B cell (primary cell): ENCODE measurements at regions not wholly inside any gene's neighbourhood (a gene's known extent, or its start where the extent isn't known, plus 50 kb on each side); places are given as distances from the start of the nearest gene placed in this dataset.

ENCODE experiments used
- ATAC-seq: fragments of 200-7000 bp; cut with Tn5 transposase; one replicate; pipeline ENCODE4 v1.10.0; 2021; ENCODE audit warnings: low read depth, mild to moderate bottlenecking, moderate number of reproducible peaks, moderate library complexity
- CTCF ChIA-PET: fragments of 350-600 bp; sonication (Branson Sonifier 250); formaldehyde crosslinking; loops from one replicate; lab custom pipeline; 2021; ENCODE audit warnings: antibody characterized with exemption, inconsistent platforms; lab: Charles Lee
- POLR2A ChIA-PET: fragments of 350-600 bp; sonication (Branson Sonifier 250); formaldehyde crosslinking; loops from one replicate; lab custom pipeline; 2021; ENCODE audit warnings: antibody characterized with exemption; lab: Charles Lee
- DNase-seq: peaks from one replicate; pipeline ENCODE4 v3.0.0; 2013
- H2AFZ ChIP-seq: 2 replicates; pipeline ENCODE4 v1.6.1; 2012; ENCODE audit warnings: mild to moderate bottlenecking, low read depth, low read length; ENCODE audit not compliant: insufficient read depth, poor library complexity, severe bottlenecking
- H3K27ac ChIP-seq, 2 donors: 1 replicate in 1 of 2; 2 replicates in 1 of 2; pipeline ENCODE4 v1.5.1; 2012 to 2013; ENCODE audit warnings: low read length in 2 of 2, mild to moderate bottlenecking in 2 of 2, moderate library complexity in 1 of 2
- H3K27me3 ChIP-seq, 4 experiments: fragments of 200-600 bp in 1 of 4; sonication (generic) in 1 of 4; replicated peaks in 1 of 4; 1 replicate in 2 of 4; 2 replicates in 2 of 4; pipeline versions ENCODE4 v1.6.1 to v1.7.0; 2013 to 2016; ENCODE audit warnings: low read length in 3 of 4, mild to moderate bottlenecking in 2 of 4, mixed read lengths in 1 of 4, moderate library complexity in 1 of 4; ENCODE audit not compliant: insufficient read depth in 4 of 4, control insufficient read depth in 3 of 4; ENCODE audit errors: control extremely low read depth in 1 of 4
- H3K36me3 ChIP-seq, 2 experiments: replicated peaks in 1 of 2; 1 replicate in 1 of 2; 2 replicates in 1 of 2; pipeline versions ENCODE4 v1.6.1 to v1.7.1; 2013; ENCODE audit warnings: low read length in 1 of 2; ENCODE audit not compliant: insufficient read depth in 2 of 2, control insufficient read depth in 1 of 2; ENCODE audit errors: control extremely low read depth in 1 of 2, extremely low read depth in 1 of 2
- H3K4me1 ChIP-seq, 2 donors: fragments of 200-600 bp in 1 of 2; sonication (generic) in 1 of 2; 1 replicate in 1 of 2; 2 replicates in 1 of 2; pipeline versions ENCODE4 v1.5.1 to v1.6.1; 2013 to 2017; ENCODE audit warnings: low read length in 2 of 2; ENCODE audit not compliant: control insufficient read depth in 2 of 2, insufficient read depth in 2 of 2
- H3K4me2 ChIP-seq: replicated peaks from 2 replicates; pipeline ENCODE3; 2012; ENCODE audit warnings: mild to moderate bottlenecking, low read depth, low read length; ENCODE audit not compliant: poor library complexity, severe bottlenecking
- H3K4me3 ChIP-seq, 5 experiments: fragments of 200-600 bp in 1 of 5; sonication (generic) in 1 of 5; 1 replicate in 3 of 5; 2 replicates in 2 of 5; pipeline versions ENCODE4 v1.5.1 to v1.7.0; 2011 to 2016; ENCODE audit warnings: low read length in 4 of 5, mild to moderate bottlenecking in 4 of 5, low read depth in 2 of 5, control low read depth in 1 of 5, moderate library complexity in 1 of 5; ENCODE audit not compliant: insufficient read depth in 1 of 5; ENCODE audit errors: control extremely low read depth in 1 of 5, extremely low read depth in 1 of 5
- H3K79me2 ChIP-seq: fragments of 200-600 bp; sonication (generic); one replicate; pipeline ENCODE4 v1.6.0; 2016; ENCODE audit warnings: low read length; ENCODE audit not compliant: control insufficient read depth, insufficient read depth
- H3K9ac ChIP-seq: fragments of 200-600 bp; sonication (generic); 2 replicates; pipeline ENCODE4 v1.6.1; 2017; ENCODE audit warnings: mild to moderate bottlenecking, low read length, moderate library complexity
- H3K9me3 ChIP-seq, 3 donors: one replicate each; pipeline versions ENCODE4 v1.6.1 to v1.7.1; 2013; ENCODE audit warnings: low read length in 2 of 3; ENCODE audit not compliant: control insufficient read depth in 2 of 3, insufficient read depth in 1 of 3; ENCODE audit errors: control extremely low read depth in 1 of 3
- H4K20me1 ChIP-seq: 2 replicates; pipeline ENCODE4 v1.6.0; 2012; ENCODE audit warnings: mild to moderate bottlenecking, low read length; ENCODE audit not compliant: insufficient read depth, control insufficient read depth, poor library complexity, severe bottlenecking
- H3K27ac Mint-ChIP-seq: one replicate; pipeline ENCODE4 v1.8.0; 2021; ENCODE audit warnings: mixed read lengths
- H3K27me3 Mint-ChIP-seq: one replicate; pipeline ENCODE4 v1.8.0; 2021; ENCODE audit warnings: mixed read lengths
- H3K4me1 Mint-ChIP-seq: one replicate; pipeline ENCODE4 v1.8.0; 2021; ENCODE audit warnings: mixed read lengths
- H3K4me3 Mint-ChIP-seq: one replicate; pipeline ENCODE4 v1.8.0; 2021; ENCODE audit warnings: mixed read lengths
- H3K9me3 Mint-ChIP-seq: one replicate; pipeline ENCODE4 v1.8.0; 2022; ENCODE audit warnings: mixed read lengths; ENCODE audit not compliant: insufficient read depth
- CTCF ChIP-seq: fragments of 200-600 bp; IDR thresholded peaks from one replicate; pipeline ENCODE4 v1.8.0; 2022; ENCODE audit warnings: antibody characterized with exemption, mild to moderate bottlenecking
- EZH2 ChIP-seq: IDR thresholded peaks from 2 replicates; pipeline ENCODE4 v1.6.1; 2012; ENCODE audit warnings: borderline replicate concordance, low read depth, mild to moderate bottlenecking, moderate library complexity, low read length; ENCODE audit not compliant: insufficient read depth, poor library complexity, severe bottlenecking
- WGBS: methylation state at CpG from one replicate; pipeline ENCODE4 v1.1.5; 2013; ENCODE audit warnings: missing lambda C conversion rate; ENCODE audit not compliant: insufficient coverage; 5-methylcytosine and 5-hydroxymethylcytosine counted together
- intact Hi-C: fragments of 100-400 bp; cut with micrococcal nuclease; formaldehyde crosslinking; loops from one replicate; pipeline ENCODE4 v1.10.0; 2022

GRCh38 chr3:124360563-124360962 lies 368.6 kb upstream of the ROPN1 start:
- H3K4me1 Mint-ChIP-seq = no peaks in the 10 kb centered on the region
- POLR2A ChIA-PET = no interaction called here

DNA sequence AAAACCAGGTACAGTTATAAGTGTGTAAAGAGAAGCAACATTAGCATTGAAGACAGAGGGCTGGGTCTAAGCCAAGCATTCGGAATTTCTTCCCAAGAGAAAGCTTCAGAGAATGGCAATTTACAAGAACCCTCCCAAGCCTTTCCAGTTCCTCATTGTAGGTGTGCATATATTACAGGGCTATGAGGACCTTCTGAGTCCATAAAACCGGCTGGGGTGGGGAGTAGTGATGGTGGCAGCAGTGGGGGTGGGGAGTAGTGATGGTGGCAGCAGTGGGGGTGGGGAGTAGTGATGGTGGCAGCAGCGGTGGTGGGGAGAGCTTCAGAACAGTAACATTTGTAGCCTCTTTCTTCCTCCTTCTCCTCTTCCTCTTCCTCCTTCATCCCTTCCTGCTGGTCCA lies 368.7 kb upstream of the UMPS start:
- ATAC-seq = no peak
- H3K36me3 ChIP-seq = no peaks in the 10 kb centered on the region
- Mint-ChIP-seq H3K4me1 (no peaks in the 10 kb centered on the region), H3K9me3 (no peaks in the 10 kb centered on the region), H3K27me3 (peaks cover 23% of the 10 kb centered on the region), H3K4me3 (no peak overlapping the region), H3K27ac (no peak overlapping the region)
- no peak overlapping the region for H3K4me2 ChIP-seq
- H3K27ac ChIP-seq = no peak overlapping the region
- peaks cover 0 to 3% (median 0%) of the 10 kb centered on the region in 3 donors for H3K9me3 ChIP-seq
- CTCF ChIA-PET = no interaction called here
- no peaks in the 10 kb centered on the region for H3K27me3 ChIP-seq
- no peak overlapping the region for H2AFZ ChIP-seq
- H3K4me1 ChIP-seq = no peaks in the 10 kb centered on the region
- TF ChIP-seq EZH2 = no peak
- no peak for TF ChIP-seq CTCF
- 60% methylated on average over 1 of the region's 3 CpGs for WGBS
- DNase-seq = no peak
- H4K20me1 ChIP-seq = no peaks in the 10 kb centered on the region
- H3K9ac ChIP-seq = no peak overlapping the region
- POLR2A ChIA-PET = no interaction called here
- no peak overlapping the region for H3K4me3 ChIP-seq
- no peaks in the 10 kb centered on the region for H3K79me2 ChIP-seq
- intact Hi-C loops = no loop called here

More at GRCh38 chr3:124360563-124360962, 368.6 kb upstream of the ROPN1 start:
- Histone ChIP-seq H3K4me3 (no peak overlapping the region), H2AFZ (no peak overlapping the region), H3K4me2 (no peak overlapping the region), H3K79me2 (no peaks in the 10 kb centered on the region), H3K36me3 (no peaks in the 10 kb centered on the region), H3K9me3 (peaks cover 0 to 3% (median 0%) of the 10 kb centered on the region in 3 donors), H3K27me3 (no peaks in the 10 kb centered on the region), H3K27ac (no peak overlapping the region), H3K9ac (no peak overlapping the region), H3K4me1 (no peaks in the 10 kb centered on the region), H4K20me1 (no peaks in the 10 kb centered on the region)
- H3K27me3 Mint-ChIP-seq = peaks cover 27% of the 10 kb centered on the region
- WGBS = no CpG with 5 or more reads among the region's 3 CpGs
- H3K4me3 Mint-ChIP-seq = no peak overlapping the region
- ATAC-seq (no peak), DNase-seq (no peak)
- intact Hi-C loops = no loop called here
- CTCF ChIA-PET = no interaction called here
- TF ChIP-seq EZH2 (no peak), CTCF (no peak)
- no peaks in the 10 kb centered on the region for H3K9me3 Mint-ChIP-seq
- H3K27ac Mint-ChIP-seq = no peak overlapping the region
